ENCODE measurements at regions not wholly inside any gene's neighbourhood (a gene's known extent, or its start where the extent isn't known, plus 50 kb on each side); places are given as distances from the start of the nearest gene placed in this dataset.

DNA sequence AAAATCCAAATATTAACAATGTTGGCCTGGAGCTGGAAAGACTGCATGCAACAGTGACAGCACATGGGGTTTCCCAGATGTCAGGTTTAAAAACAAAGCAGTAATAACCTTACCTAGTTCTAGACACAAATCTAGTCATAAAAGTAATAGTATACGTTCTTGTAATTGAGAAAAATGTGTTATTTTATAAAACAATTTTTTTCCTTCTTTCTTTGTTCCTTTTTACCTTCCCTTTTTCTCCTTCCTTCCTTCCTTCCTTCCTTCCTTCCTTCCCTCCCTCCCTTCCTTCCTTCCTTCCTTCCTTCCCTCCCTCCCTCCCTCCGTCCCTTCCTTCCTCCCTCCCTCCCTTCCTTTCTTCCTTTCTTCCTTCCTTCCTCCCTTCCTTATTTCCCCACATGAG lies 242.7 kb upstream of the PDE10A start:
- no peak for DNase-seq

DNA sequence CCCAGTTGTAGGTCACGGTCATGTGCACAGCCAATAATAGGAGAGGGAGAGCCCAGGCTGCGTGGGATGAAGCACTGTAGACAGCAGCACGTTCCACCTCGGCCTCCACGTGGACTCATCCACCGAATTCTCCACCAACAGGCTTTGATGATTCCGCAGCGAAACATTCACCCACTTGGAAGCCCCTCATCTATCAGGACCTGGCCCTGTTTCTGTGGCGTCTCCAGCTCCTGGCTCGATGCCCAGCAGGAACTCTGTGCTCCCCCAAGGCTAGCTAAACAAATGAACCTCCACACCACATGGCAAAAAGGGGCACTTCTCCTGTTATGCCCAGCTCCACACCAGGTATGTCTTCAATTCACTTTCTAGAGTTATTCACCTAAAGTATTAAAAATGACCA lies 237.9 kb upstream of the PDE10A start:
- no peak for DNase-seq

DNA sequence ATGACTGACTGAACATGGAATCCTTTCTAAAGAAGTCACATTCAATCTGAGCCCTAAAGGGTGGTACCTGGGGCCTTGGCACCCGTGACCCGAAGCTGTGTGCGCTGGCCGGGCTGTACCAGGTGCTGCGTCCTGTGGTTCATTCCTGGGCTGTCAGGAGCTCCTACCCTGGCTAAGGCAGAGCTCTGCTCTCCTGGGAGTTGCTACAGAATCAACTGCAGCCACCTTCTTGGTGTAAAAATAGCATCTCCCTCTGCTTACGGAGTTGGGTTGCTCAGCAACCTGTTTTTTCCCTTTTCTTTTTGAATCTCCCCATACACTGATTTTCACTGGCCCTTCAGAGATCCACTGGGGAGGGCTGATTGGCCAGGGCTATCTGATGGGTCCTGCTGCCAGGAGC lies 236.6 kb upstream of the PDE10A start:
- no peak for DNase-seq

DNA sequence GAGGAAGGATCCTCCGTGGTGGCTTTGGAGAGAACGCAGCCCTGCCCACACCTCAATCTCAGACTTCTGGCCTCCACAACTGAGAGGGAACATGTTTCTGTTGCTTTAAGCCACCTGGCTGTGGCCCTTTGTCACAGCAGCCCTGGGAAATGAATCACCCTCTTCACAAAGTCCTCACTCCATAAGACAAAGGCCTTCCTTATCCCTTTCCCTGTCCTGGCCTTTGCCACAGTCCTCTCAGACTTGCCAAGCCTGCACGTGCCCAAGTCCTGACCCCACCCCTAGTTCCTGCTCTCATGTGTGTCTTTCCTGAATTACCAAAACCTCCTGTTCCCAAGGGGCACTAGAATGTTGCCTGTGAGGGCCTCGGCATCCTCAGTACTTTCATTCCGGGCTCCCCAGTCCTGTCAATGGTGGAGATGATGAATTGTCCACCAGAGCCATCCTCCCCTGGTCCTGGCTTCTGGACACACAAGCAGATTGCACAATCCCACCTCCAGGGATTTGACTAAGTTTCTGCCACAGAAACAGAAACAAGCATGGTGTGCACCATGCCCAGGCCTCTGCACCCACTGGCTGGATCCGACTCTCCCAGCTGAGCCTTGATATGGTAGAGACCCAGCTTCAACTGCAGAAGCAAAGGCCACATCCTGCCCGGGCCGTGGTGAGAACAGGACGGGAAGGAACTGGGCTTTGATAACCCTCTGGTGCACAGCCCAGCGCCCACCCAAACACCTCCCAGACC lies 232.6 kb upstream of the PDE10A start:
- no peak for DNase-seq

DNA sequence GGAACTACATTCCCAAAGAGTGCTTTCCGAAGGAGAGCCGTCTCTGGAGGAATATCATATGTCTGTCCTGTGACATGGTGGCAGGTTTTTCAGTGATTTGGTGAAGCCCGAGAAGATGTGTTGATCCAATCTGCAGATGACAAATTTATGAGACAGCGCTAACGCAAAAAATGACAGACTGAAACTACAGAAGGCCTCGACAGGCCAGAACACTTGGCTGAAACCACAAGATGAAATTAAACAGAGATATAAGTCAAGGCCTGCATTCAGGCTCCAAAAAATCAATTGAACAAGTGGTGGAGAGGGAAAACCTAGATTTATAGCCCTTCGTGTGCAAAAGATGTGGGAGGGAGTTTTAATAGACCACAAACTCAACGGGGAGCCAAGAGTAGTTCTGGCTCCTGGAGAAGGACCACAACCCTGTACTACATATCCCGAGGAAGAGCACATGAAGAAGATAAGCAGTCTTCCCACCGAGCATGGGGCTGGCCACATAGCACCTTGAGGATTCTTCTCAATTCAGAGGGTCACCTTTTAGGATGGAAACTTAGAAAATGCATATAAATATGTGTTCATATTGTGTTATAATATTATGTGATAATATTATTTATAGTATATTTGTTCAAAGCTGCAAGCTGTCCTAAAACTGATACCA lies 231.3 kb upstream of the PDE10A start:
- no peak for DNase-seq

DNA sequence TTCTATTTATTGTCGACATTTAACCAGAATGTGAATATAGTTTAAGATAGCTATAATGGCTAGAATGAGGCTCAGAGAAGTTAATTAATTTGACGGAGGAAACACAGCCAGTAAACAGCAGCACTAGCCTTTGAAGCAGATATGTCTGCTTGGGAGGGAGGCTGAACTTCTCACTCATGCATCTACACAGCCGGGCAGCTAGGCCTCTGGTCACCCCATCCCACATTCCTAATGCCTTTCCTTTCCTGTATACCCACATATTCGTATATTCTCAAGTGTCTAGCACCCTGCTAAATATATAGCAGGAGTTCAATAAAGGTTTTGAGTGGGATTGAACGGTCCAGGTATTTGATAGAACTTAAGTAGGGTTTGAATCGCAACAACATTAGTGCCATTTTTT lies 230.4 kb upstream of the PDE10A start:
- no peak for DNase-seq

DNA sequence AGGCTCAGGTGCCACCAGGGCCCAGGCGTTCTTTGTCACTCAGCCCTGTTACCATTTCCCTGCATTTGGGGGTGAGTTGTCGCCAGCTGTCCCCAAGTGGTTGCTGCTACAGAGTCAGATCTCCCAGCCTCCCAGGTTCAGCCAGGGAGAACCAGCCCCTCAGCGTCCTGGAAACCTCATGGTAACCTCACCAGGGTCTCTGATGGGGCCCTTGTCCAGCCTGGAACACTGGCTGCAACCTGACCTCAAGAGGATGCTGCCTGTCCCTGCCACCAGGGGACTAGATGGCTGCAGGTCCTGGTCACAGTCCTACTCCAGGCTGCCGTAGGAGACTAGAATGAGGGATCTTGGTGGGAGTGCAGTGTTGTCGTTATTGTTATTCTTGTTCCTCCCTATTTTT lies 228.3 kb upstream of the PDE10A start:
- DNase-seq: no peak

DNA sequence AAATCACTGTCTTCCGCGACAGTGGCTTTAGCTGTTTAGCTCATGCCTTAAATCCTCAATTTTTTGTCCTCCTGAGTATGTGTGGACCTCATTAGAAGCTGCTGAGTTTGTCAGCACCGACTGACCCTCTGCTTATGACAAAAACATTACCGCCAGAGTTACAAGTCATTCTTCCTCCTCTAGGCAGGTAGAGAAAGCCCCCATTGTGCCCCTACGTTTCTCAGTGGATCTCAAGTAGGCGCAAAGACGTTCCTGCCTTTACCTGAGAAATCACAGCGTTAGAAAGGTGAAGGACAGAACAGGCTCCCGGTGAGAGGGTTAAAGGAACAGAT lies 227.3 kb upstream of the PDE10A start:
- no peak for DNase-seq

DNA sequence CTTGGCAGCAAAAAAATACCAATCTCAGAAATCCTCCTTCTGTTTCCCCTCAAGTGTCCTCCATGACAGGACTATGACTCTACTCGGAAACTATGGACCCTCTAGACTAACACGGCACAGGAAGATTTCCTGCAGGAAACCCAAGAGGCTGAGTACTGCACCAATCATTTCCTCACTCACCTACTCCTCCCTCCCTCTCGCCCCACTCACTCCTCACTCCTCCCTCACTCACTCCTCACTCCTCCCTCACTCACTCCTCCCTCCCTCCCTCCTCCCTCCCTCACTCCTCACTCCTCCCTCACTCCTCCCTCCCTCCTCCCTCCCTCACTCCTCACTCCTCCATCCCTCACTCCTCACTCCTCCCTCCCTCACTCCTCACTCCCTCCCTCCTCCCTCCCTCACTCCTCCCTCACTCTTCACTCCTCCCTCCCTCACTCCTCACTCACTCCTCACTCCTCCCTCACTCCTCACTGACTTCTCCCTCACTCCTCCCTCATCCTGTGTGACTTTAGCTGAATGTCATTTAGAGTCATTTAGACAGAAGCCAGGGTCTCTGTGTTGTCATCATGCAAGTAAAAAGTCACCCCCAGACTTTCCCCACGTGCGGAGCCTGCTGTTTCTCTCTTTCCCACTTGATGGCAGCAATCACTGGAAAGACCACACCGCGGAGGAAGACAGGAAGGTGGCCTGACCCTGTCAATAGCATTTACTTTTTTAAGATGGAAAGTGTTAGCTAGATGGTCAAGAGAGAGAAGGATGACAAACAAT lies 226.8 kb upstream of the PDE10A start:
- DNase-seq: no peak

DNA sequence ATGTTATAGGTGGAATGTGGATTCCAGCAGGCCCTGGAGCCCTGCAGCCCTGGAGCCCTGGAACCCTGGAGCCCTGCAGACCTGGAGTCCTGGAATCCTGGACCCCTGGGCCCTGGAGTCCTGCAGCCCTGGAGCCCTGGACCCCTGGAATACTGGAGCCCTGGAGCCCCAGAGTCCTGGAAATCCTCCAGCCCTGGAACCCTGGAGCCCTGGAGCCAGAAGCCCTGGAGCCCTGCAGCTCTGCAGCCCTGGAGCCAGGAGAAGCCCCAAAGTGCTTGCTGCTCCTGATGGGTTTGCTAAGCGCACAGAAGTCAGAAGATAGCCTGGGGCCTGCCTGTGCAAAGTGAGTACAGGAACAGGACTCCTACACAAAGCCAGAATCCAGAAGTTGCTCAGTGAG lies 223.1 kb upstream of the PDE10A start:
- DNase-seq: no peak

DNA sequence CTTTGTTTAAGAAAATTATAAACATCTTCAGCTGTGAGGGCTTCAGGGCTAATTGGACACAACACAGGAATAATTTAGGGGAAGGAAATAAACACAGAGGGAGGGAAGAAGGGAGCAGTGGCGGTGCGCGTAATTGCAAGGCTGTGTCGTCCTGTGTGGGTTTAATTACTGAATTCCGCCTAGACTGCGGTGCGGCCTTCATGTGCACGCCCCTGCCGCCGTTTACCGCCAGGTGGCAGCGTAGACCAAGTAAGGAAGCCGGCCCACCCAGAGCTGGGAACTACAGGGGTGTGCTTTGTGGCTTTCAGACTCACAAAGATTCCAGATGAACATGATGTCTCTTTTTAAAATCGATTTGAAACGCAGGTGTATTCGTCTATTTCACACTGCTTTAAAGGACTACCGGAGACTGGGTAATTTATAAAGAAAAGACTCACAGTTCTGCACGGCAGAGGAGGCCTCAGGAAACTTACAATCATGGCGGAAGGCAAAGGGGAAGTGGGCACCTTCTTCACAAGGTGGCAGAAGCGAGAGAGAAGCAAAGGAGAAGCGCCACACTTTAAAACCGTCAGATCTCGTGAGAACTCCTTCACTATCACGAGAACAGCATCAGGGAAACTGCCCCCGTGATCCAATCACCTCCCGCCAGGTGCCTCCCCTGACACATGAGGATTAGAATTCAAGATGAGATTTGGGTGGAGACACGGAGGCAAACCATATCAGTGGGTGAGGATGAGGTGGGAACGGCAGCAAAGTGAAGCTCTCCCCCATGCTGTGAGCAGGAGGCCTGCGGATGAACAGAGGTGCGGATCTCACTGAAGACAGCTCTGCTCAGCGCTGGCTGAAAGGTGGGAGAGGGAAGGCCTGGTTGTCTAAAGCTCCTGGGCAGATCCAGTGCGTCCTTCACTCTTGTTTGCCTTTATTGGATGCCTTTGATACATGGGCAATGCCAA lies 222.0 kb upstream of the PDE10A start:
- DNase-seq: peak; percentile 40

DNA sequence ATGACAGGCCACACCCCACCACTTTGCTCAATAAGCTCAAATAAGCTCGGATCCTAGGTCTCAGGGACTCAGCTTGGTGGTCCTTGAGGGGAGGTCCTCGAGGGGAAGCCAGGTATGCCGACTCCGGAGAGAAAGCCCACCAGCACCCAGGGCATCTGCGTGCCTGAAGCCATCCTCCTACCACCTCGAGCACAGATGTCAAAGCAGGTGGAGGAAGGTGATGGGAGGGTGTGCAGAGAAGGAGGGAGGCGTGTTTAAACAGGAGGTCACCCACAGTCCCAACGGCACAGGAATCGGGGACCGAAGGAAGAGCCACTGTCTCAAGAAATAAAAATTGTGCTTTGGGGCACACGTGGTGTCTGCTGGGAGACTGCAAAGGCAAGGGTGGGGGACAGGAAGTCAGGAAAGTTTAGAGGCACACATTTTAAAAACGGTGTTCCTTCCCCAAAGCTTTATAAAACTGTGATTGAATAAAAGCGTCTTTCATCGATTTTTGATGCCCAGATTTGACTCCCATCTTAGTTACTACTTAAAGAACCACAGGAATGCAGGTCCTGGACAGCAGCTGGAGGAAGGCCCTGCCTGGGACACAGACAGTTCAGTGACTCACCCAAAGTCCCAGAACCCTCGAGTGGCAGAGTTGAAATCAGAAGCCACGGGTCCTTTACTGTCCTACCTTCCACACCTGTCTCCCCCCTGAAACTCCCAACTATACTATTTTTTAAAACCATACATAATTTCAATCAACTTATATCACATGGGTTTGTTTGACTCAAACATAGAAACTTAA lies 221.0 kb upstream of the PDE10A start:
- no peak for DNase-seq

DNA sequence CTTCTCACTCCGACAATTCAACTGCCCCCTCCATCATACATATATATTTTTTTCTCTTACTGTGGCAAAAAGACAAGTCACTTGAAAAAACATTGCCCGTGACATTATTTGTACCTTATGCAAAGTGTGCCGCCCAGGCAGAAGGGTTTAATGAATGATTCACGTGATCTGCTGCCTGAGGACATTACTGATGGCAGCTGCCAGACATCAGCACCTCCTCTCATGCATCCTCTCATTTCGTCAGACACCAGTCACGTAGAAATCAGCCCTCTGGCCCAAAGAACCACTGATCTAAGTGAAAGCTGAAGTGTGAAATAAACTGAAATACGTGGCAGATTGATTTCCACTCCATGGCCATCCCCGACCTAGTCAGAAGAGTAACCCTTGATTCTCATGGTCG lies 218.8 kb upstream of the PDE10A start:
- DNase-seq: no peak

DNA sequence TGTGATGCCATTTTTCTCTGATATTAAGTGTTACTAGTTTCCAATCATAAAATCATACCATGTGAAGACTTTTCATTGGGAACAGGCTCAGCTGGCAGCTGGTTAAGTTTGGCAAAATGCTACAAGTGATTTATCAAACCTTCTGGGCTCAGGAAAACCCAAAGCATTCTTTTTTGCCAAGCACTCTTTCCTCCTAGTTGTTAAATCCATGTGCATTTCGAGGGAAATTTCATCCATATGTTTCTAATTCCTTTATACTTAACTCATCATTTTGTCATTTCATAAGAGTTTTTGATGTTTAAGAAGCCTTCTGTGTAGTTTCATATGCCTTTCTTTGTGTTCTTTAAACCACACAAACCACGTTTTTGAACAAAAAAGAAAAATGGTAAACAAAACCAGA lies 217.6 kb upstream of the PDE10A start:
- DNase-seq: no peak

DNA sequence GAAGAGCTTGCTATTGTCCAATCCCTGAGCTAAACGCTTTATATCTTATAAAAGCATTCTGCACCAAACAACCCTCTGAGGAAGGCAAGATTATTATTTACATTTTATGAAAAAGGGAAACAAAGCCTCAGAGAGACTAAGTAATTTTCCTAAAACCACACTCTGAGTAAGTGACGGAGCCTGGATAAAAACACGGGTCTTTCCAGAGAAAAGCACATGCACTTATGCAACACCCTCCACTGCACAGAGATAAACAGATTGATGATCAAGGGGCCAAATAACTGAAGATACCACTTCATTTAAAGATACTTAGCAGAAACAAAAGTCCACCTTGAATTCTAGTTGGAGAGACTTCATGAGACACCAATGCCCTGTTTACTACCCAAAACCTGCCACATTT lies 214.7 kb upstream of the PDE10A start:
- DNase-seq: no peak

DNA sequence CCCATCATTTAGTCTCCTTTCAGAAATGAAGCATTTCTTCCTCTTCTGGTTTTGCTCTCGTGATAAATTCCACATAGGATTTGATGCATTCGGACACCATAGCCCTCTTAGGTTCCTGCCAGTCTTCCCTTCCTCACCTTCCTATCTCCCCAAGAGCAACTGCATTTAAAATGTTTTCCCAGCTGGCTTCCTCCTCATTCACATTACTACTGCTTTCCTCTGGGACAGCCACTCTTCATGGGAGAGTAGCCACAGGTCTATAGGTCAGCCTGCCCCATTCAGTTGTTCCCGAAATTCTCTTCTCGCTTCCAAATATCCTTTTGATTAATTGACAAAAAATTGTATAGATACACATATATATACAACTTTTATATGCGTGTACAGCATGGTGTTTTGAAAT lies 214.2 kb upstream of the PDE10A start:
- DNase-seq: no peak

DNA sequence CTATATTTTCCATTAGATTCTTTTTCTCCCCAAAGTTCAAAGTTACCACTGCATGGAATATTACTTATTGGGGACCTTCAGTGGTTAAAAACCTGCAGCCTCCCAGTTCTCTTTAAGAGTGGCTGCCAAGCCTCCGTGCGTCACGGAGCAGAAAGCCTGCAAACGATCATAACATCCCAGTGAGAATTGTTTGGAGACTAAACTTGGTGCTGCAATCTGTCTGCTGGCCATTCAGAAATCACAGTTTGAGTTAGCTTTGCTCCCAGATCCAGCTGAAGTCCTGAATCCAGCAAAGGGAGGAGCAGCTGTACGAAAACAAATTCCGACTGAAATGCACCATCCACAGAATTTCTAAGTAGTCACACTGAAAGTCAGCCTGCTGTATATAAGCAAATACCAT lies 213.5 kb upstream of the PDE10A start:
- DNase-seq: no peak

DNA sequence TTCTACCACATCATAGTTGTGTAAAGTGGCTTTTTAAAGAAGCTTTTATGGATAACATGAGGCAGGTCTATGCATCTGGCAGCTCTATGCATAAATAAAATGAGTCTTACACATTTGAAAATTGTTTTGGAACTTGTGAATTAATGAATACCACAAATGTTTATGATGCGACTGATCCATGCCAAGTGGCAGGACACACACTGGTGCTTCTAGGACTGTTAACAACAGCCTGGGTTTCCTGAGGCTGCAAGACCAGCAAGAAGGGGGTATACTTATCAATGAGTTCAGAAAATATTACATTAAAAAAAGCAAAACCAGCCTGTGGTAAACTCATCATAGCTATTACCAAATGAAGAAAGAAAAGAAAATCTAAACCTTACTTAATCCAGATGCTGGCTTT lies 212.9 kb upstream of the PDE10A start:
- no peak for DNase-seq

DNA sequence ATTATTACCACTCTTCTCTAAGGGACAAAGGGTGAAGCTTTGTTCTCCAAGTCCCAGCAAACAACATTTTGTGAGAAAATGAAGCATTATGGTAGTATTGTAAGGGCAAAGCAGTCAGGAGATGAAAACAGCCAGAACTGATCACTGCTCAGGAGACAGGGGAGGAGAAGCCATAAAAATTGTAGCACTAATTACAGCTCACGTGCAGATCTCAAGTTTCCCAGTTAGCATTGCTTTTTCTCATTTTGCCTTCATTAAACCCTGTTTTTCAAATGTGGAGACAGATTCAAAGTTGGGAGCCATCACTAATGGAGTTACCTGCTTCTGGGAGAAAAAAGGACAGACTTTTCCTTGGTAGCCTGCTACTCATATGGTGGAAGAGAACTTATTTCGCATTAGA lies 210.9 kb upstream of the PDE10A start:
- DNase-seq: no peak

DNA sequence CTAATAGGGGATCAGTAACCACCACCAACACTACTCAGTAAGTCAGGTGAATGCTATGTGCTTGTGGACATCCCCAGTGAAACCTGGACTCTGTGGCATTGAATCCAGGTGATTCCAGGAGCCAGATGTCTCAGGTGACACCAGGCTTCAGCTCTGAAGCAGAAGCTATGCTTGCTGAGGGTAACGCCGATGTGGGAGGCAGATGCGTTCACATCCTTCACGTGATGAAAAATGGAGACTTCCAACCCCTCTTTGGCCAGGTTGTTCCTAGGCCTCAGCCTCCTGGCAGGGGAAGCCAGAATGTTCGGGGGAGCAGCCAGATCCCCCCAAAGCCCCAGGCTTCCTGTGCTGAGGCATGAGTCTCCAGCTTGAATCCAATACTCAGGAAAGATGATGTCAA lies 209.8 kb upstream of the PDE10A start:
- no peak for DNase-seq

DNA sequence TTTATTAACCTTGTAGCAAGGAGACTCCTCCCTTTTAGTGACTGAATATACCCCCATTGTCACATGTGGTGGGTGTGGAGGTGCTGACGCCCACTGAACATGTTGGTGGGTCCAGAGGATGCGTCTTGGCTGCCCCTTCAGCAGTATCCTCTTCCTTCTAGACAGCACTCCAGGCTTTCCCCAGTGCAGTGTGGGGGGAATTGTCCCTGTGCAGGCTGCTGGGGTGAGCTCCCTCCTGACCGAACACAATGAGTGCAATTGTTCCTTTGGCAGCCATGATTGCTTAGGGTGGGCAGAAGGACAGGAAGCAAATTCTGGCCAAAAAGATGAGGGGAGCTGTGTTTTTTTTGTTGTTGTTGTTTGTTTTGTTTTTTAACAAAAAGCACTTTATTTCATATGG lies 209.3 kb upstream of the PDE10A start:
- no peak for DNase-seq

DNA sequence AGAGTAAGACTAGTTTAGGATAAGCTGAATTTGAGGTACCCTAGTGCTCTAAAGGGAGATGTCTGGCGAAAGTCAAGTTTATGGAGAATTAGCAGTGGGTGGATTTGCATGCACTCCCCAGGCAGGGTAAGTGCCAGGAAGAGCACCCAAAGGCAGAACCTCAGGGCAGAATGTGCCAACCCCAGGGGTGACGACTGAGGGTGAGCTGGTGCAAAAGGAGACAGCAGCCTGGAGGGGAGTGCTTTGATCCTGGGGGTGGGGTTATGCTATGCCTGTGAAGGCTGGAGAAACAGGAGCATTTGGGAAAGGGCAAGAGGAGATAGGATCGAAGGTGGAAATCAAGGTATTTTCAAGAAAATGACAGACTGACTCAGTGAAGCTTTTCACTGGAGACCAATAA lies 208.5 kb upstream of the PDE10A start:
- DNase-seq: no peak

Data from CD4-positive, alpha-beta T cell treated with Interleukin-15 for 1 hour (primary cell).